ENCODE measurements at regions not wholly inside any gene's neighbourhood (a gene's known extent, or its start where the extent isn't known, plus 50 kb on each side); places are given as distances from the start of the nearest gene placed in this dataset.
A peak's percentile ranks its signal among the peaks of the same experiment; 100 is the strongest.

DNA sequence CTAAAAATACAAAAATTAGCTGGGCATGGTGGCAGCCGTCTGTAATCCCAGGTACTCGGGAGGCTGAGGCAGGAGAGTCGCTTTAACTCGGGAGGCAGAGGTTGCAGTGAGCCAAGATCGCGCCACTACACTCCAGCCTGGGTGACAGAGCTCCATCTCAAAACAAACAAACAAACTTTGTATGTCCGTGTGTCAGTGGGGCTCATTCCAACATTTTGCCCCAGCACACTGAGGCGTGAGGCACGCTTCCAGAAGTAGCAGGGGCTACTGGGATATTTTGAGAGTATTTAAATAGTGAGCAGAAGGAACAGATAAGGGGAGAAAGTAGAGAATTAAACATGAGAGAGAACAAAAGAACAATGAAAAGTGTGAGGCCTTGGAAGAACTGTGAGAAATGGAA, 83.3 kb upstream of the TANK start:
- DNase-seq, result no peak

DNA sequence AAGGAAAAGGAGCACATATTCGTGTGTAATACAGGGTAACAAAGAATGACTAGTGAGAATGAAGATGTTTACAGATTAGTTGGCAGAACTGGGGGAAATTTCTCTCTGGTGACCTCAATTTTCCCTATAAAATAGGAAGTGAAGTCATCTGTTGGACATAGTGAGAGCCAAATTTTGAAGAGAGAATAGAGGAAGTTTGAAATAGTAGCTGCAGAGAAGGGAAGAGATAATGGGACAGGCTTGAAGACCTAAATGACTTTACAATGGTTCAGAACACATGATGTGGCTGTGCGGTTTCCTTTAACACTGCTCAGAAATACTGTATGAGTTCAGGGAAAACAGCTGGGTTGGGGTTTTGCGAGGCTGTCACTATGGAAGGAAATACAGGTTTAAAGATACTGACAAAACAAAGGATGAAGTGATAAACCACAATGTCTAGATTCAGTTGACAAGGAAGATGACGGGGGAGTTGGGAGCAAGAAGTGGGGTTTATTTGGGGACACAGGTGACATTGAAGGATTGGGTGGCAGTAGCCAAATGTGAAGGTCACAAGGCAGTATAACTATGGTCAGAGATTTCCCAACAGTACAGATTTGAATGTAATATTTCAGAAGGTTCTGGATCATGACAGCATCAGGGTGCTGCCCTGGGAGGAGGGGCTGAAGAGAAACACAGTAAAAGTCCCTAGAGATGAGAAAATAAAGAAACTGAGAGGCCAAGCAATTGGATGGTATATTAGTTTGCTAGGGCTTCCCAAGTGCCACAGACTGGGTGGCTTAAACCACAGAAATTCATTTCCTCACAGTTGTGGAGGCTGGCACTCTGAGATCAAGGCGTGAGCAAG, 82.6 kb upstream of the TANK start:
- DNase-seq, result peak; percentile 12 to 79 (median 46)

- no peak for DNase-seq
Measured at GRCh38 chr2:161078211-161078539, 82.1 kb upstream of the TANK start.

DNA sequence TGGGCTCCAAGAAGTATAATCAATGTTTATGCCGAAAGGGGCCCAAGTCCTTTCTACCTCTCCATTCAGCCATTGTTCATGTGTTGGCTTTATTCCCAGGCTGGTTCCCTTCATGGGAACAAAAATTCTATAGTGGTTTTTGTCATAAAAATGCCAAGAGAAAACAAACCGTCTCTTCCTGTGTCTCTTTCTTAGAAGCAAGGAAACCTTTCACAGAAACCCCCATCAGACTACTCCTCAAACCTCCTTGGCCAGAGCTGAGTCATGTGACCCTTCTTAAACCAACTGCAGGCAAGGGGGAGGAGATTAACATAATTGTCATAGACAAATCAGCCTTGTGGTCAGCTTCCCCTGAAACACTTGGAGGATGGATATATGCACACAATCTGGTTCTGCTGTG, 75.1 kb upstream of the TANK start:
- DNase-seq, result no peak

- no peak for DNase-seq
Measured at GRCh38 chr2:161088658-161089350, 71.4 kb upstream of the TANK start.

DNA sequence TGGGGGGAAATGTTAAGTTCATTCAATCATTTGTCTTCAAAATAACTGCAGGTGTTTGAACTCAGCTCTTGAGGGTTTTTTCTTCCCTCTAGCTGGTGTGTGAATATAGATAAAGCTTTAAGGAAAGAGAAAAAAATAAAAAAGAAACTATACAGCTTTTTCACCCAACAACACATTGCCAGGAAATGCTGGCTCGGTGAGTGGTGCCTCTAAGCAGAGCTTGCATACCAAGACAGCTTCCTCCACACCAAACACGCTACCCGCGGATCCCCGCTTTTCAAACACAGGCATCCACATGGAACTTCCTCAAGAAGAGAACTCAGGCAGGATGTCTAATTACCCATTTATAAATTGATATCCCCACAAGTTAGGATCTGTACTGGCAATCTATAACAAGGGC, 69.8 kb upstream of the TANK start:
- DNase-seq, result peak in 5 of 6 experiments; percentile 0 to 46 (median 15)

GRCh38 chr2:161095314-161095713, 64.9 kb upstream of the TANK start:
- DNase-seq, result no peak

DNA sequence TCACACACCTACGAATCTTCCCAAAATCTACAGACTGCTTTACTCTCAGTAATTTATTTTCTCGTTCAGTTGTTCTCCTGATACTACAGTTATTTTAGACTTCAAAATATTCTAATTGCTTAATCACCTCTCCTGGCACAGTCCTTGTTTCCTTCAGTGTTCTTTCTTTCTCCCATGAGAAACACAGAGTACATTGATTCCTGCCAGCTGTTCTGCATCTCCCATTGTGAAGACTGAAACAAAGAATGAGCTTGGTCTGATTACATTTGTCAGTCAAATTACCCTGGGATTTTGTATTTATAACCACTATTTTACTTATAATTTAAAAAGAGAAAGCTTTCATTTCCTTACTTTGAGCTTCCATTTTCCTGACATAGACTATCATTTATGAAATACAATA, 63.9 kb upstream of the TANK start:
- DNase-seq, result no peak

DNA sequence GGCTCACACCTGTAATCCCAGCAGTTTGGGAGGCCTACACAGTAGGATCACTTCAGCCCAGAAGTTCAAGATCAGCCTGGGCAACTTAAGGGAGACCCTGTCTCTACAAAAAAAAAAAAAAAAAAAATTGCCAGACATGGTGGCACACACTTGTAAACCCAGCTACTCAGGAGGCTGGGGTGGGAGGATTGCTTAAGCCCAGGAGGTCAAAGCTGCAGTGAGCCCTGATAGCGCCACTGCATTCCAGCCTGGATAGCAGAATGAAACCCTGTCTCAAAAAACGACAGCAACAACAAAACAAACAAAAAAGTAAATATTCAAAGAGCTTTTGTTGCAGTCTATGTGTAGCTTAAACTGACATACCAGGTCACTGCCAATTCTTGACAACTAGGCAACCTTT, 63.1 kb upstream of the TANK start:
- no peak for DNase-seq

- DNase-seq, result no peak
Measured at GRCh38 chr2:161100211-161100895, 59.9 kb upstream of the TANK start.

DNA sequence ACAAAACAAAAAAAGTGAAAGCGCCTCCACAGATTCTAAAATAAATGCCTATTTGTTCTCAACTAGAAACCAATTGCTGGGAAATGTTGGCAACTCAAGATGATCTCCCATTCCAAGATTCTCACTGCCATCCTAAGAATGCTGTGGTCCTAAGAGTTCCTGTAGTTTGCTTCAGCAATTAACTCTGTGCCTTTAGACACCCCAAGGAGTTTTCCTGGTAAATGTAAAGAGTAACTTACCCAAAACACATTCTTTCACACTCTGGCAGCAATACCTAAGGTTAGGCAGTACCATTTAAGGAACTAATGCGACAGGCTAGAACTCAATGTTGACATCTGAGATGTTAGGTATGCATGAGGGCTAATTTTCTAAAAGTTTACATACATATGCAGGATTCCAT, 58.8 kb upstream of the TANK start:
- no peak for DNase-seq

DNA sequence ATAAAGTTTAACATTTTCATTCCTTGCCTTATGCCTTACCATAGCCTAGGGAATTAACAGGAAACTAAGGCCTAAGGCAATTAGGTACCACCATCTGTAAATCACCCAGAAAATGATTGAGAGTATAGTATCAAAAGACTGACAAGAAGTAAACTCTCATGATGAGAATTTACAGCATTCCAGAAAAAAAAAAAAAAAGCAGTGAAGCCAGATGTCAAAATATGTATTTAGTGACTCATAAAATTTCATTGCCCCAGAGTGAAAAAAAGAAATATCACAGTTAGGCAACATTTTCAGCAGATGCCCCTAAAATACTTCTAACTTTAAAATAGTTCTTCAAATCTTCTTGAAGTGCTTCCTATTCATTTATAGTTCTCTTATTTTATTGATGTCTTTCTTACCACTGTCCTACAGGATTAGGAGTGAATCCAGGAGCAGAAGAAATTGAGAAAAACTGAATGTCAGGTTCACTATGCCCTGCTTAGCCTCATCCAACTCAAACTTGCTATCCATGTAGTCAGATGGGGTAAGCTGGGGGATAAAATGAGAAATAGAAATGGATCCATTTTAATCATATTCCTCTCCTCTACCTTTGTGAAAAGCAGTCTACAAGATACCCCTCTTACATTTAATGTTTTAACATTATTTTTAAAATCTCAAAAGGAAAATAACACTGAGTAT, 57.3 kb upstream of the TANK start:
- no peak for DNase-seq

DNA sequence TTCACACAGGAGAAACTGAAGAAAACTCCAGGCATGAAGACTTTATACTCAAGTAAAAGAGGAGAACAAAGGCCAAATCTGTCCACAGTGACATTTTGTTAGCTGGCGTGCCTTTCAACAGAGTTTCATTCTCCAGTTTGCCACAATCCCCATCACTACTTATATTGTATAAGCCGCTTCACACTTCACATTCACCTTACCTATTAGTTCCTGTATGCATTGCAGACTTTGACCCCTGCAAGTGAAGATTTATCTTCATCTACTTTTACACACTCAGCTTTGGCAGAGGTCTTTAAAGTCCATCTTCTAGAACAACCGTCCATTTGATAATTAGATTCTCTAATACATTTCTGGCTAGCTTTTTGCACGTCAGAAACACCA, 56.8 kb upstream of the TANK start:
- no peak for DNase-seq

DNA sequence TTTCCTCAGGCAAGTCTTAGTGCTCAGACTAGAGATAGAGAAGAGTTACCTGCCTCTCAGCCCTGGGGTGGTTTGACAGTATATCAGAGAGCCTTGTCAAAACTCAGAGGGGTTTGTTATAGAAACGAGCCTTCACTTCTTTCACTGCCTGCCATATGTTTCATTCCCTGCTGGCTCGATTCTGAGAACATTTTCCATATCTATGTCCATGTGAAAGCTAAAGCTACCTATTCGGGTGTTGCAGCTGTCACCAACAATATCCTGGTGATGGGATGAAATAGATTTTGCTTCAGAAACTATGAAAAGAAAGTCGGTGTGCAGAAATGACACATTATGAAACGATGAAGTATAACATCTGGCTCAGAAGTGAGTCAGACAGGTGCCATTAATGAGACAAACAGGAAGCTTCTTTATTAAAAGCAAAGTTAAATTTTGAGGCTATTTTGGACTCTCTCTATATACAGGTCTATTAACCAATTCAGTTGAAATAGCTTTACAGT, 56.1 kb upstream of the TANK start:
- DNase-seq, result no peak

DNA sequence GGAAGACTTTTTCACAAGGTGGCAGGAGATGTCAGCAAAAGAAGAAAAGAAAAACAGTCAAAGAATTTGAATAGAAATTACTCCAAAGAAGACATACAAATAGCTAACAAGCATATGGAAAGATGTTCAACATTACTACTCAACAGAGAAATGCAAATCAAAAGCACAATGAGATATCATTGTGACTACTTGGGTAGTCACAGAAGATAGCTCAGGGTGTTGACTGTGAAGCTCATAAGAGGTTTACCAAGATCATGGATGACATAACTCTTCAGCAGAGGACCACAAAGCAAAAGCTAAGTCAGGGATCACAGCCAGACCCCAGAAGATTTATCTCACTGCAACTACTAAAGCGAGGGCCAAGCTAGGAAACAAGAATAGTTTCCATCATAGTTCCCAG, 53.0 kb upstream of the TANK start:
- DNase-seq, result no peak
